HepG2 (cell line): ENCODE measurements at regions not wholly inside any gene's neighbourhood (a gene's known extent, or its start where the extent isn't known, plus 50 kb on each side); places are given as distances from the start of the nearest gene placed in this dataset.

Source experiments
- CEBPB ChIP-seq: IDR thresholded peaks from 2 replicates; pipeline ENCODE4 v1.6.1; 2011; ENCODE audit warnings: low read depth, low read length, improper control_type of control experiment, borderline replicate concordance
- ESRRA ChIP-seq: sonication (generic); formaldehyde crosslinking; IDR thresholded peaks from 2 replicates; pipeline ENCODE4 v1.5.1; 2020; ENCODE audit warnings: mild to moderate bottlenecking, low read depth, missing genetic modification reagents
- FOSL2 ChIP-seq: sonication (generic); formaldehyde crosslinking; IDR thresholded peaks from 2 replicates; pipeline ENCODE4 v1.4.0; 2020; ENCODE audit warnings: missing genetic modification reagents
- FOXP4 ChIP-seq: sonication (generic); formaldehyde crosslinking; IDR thresholded peaks from 2 replicates; pipeline ENCODE4 v1.4.0; 2020; ENCODE audit warnings: missing genetic modification reagents
- HDAC2 ChIP-seq: sonication (generic); formaldehyde crosslinking; IDR thresholded peaks from 2 replicates; pipeline ENCODE4 v1.4.0; 2020; ENCODE audit warnings: missing genetic modification reagents
- HMGXB4 ChIP-seq, 2 experiments: sonication (generic) in 1 of 2; formaldehyde crosslinking in 1 of 2; IDR thresholded peaks; 2 replicates each; pipeline versions ENCODE4 v1.4.0 to v1.6.1; 2018 to 2020; ENCODE audit warnings: missing genetic modification reagents in 2 of 2, borderline replicate concordance in 1 of 2, low read depth in 1 of 2, mild to moderate bottlenecking in 1 of 2, missing biosample characterization in 1 of 2
- HNRNPLL ChIP-seq: fragments of 200-400 bp; formaldehyde crosslinking; IDR thresholded peaks from 2 replicates; pipeline ENCODE4 v1.6.1; 2017; ENCODE audit warnings: mild to moderate bottlenecking, low read depth, low read length; ENCODE audit not compliant: poor library complexity, severe bottlenecking
- LCORL ChIP-seq, 2 experiments: fragments of 450-650 bp in 1 of 2; sonication (generic) in 1 of 2; formaldehyde crosslinking in 1 of 2; IDR thresholded peaks; 2 replicates each; pipeline versions ENCODE4 v1.5.0 to v1.6.1; 2017 to 2020; ENCODE audit warnings: antibody characterized with exemption in 1 of 2, missing genetic modification reagents in 1 of 2
- NR3C1 ChIP-seq: sonication (generic); formaldehyde crosslinking; IDR thresholded peaks from 2 replicates; pipeline ENCODE4 v1.4.0; 2020; ENCODE audit warnings: missing genetic modification reagents
- PITX1 ChIP-seq: sonication (generic); formaldehyde crosslinking; IDR thresholded peaks from 2 replicates; pipeline ENCODE4 v1.5.1; 2020; ENCODE audit warnings: mild to moderate bottlenecking, missing genetic modification reagents
- REST ChIP-seq, 2 experiments: IDR thresholded peaks; 2 replicates each; pipeline ENCODE4 v1.6.1; 2011 to 2012; ENCODE audit warnings: low read length in 2 of 2, borderline replicate concordance in 1 of 2, low read depth in 1 of 2, mild to moderate bottlenecking in 1 of 2, moderate library complexity in 1 of 2
- SALL1 ChIP-seq: sonication (generic); formaldehyde crosslinking; IDR thresholded peaks from 2 replicates; pipeline ENCODE4 v1.8.0; 2022; ENCODE audit warnings: mild to moderate bottlenecking, missing genetic modification reagents
- SIN3A ChIP-seq: IDR thresholded peaks from 2 replicates; pipeline ENCODE4 v1.6.1; 2011; ENCODE audit warnings: low read depth, mild to moderate bottlenecking, control low read depth, low read length, borderline replicate concordance
- SMC3 ChIP-seq: IDR thresholded peaks from 2 replicates; pipeline ENCODE4 v1.6.1; 2011; ENCODE audit warnings: low read length, improper control_type of control experiment
- SOX13 ChIP-seq, 3 experiments: fragments of 450-650 bp in 1 of 3; sonication (generic) in 1 of 3; formaldehyde crosslinking in 1 of 3; IDR thresholded peaks in 2 of 3; conservative IDR thresholded peaks in 1 of 3; 2 replicates each; pipeline versions ENCODE4 v1.5.0 to v1.6.1; 2016 to 2020; ENCODE audit warnings: antibody characterized with exemption in 1 of 3, mild to moderate bottlenecking in 1 of 3, missing compliant biosample characterization in 1 of 3, missing genetic modification reagents in 1 of 3, moderate library complexity in 1 of 3
- SOX5 ChIP-seq: IDR thresholded peaks from 2 replicates; pipeline ENCODE4 v1.6.1; 2016; ENCODE audit warnings: borderline replicate concordance
- ZNF30 ChIP-seq: sonication (generic); formaldehyde crosslinking; IDR thresholded peaks from 2 replicates; pipeline ENCODE4 v1.5.0; 2020; ENCODE audit warnings: mild to moderate bottlenecking, missing genetic modification reagents
- ZNF331 ChIP-seq: sonication (generic); formaldehyde crosslinking; IDR thresholded peaks from 2 replicates; pipeline ENCODE4 v1.4.0; 2020; ENCODE audit warnings: missing genetic modification reagents
- ZNF530 ChIP-seq: sonication (generic); formaldehyde crosslinking; IDR thresholded peaks from 2 replicates; pipeline ENCODE4 v1.5.0; 2020; ENCODE audit warnings: low read depth, mild to moderate bottlenecking, missing genetic modification reagents
- TF ChIP-seq, protein P1 (sequence below): IDR thresholded peaks from 2 replicates; pipeline ENCODE4 v1.6.1; 2016; ENCODE audit warnings: missing compliant biosample characterization, missing genetic modification reagents, borderline replicate concordance

- TF ChIP-seq FOSL2 (peak; percentile 13; the same call in 1 of the 2 replicates), REST (IDR thresholded peaks at IDR 0.05; ENCODE audit: borderline replicate concordance in 1 of 2, low read depth in 1 of 2, low read length in 2 of 2) (peak in 1 of 2 experiments; percentile 35; a peak in 1 of 4 replicates), ESRRA (CRISPR knock-in tag) (peak; percentile 89), HDAC2 (peak; percentile 65), ZNF30 (no peak), SMC3 (0 out of 2 replicates have a peak, but pooled peaks have one; percentile 16), PITX1 (CRISPR knock-in tag) (peak; percentile 79), SOX5 (CRISPR knock-in tag) (peak; percentile 68), LCORL (IDR thresholded peaks at IDR 0.05) (no peak), LCORL (CRISPR knock-in tag; IDR thresholded peaks at IDR 0.05) (peak; percentile 80), SOX13 (IDR thresholded peaks at IDR 0.05) (peak; percentile 16; the same call in 1 of the 2 replicates), SOX13 (CRISPR knock-in tag; conservative IDR thresholded peaks at IDR 0.05 in 1 of 2, IDR thresholded peaks at IDR 0.05 in 1 of 2) (peak in 1 of 2 experiments; percentile 71; a peak in 2 of 4 replicates), HNRNPLL (no peak), ZNF331 (CRISPR knock-in tag) (peak; percentile 74), ZNF530 (CRISPR knock-in tag) (no peak), SALL1 (CRISPR knock-in tag) (peak; percentile 67), HMGXB4 (CRISPR knock-in tag; IDR thresholded peaks at IDR 0.05; ENCODE audit: borderline replicate concordance in 1 of 2, low read depth in 1 of 2) (peak in 1 of 2 experiments; percentile 40; a peak in 1 of 4 replicates), SIN3A (0 out of 2 replicates have a peak, but pooled peaks have one; percentile 43), NR3C1 (CRISPR knock-in tag) (no peak), CEBPB (peak; percentile 67; the same call in 1 of the 2 replicates), FOXP4 (peak; percentile 78)
- TF ChIP-seq, protein P1, sequence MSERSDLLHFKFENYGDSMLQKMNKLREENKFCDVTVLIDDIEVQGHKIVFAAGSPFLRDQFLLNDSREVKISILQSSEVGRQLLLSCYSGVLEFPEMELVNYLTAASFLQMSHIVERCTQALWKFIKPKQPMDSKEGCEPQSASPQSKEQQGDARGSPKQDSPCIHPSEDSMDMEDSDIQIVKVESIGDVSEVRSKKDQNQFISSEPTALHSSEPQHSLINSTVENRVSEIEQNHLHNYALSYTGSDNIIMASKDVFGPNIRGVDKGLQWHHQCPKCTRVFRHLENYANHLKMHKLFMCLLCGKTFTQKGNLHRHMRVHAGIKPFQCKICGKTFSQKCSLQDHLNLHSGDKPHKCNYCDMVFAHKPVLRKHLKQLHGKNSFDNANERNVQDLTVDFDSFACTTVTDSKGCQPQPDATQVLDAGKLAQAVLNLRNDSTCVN (CRISPR knock-in tag), result 0 out of 2 replicates have a peak, but pooled peaks have one; percentile 30
Measured at GRCh38 chr2:42941633-42942176, 149.3 kb upstream of the HAAO start (continued).
